GM12874 (cell line): ENCODE measurements at regions not wholly inside any gene's neighbourhood (a gene's known extent, or its start where the extent isn't known, plus 50 kb on each side); places are given as distances from the start of the nearest gene placed in this dataset.

ENCODE experiments used
- CTCF ChIP-seq: IDR thresholded peaks from 2 replicates; pipeline ENCODE4 v1.5.1; 2011; ENCODE audit warnings: low read depth, mild to moderate bottlenecking, control low read depth, low read length, moderate library complexity; ENCODE audit not compliant: insufficient read depth

GRCh38 chr7:69211739-69212138 is 386.5 kb upstream of the AUTS2 start:
- TF ChIP-seq CTCF = peak; percentile 46

GRCh38 chr7:69213878-69214277 is 384.4 kb upstream of the AUTS2 start:
- no peak for TF ChIP-seq CTCF

GRCh38 chr7:69217516-69218350 is 380.5 kb upstream of the AUTS2 start:
- TF ChIP-seq CTCF = no peak

GRCh38 chr7:69218576-69218975 is 379.7 kb upstream of the AUTS2 start:
- TF ChIP-seq CTCF = no peak

GRCh38 chr7:69219381-69219780 is 378.9 kb upstream of the AUTS2 start:
- no peak for TF ChIP-seq CTCF

- TF ChIP-seq CTCF = no peak
Observed at GRCh38 chr7:69225259-69225943, 372.9 kb upstream of the AUTS2 start.

- TF ChIP-seq CTCF = no peak
Observed at GRCh38 chr7:69228212-69228811, 370.0 kb upstream of the AUTS2 start.
